HG03135 (cell line): ENCODE measurements at regions not wholly inside any gene's neighbourhood (a gene's known extent, or its start where the extent isn't known, plus 50 kb on each side); places are given as distances from the start of the nearest gene placed in this dataset.
A peak's percentile ranks its signal among the peaks of the same experiment; 100 is the strongest.
"Not testable (repeated sequence)": the region's sequence is repeated elsewhere in the genome, so short reads cannot be mapped to it uniquely, and the experiment has no call there.

ENCODE experiments used
- ATAC-seq: cut with Tn5 transposase; IDR thresholded peaks from one replicate; pipeline ENCODE4 v1.9.1; 2021; ENCODE audit warnings: mild to moderate bottlenecking, moderate library complexity; ENCODE audit not compliant: unreplicated experiment

GRCh38 chr17:70320673-70321345 is 151.5 kb downstream of the KCNJ2 start:
- no peak for ATAC-seq

DNA sequence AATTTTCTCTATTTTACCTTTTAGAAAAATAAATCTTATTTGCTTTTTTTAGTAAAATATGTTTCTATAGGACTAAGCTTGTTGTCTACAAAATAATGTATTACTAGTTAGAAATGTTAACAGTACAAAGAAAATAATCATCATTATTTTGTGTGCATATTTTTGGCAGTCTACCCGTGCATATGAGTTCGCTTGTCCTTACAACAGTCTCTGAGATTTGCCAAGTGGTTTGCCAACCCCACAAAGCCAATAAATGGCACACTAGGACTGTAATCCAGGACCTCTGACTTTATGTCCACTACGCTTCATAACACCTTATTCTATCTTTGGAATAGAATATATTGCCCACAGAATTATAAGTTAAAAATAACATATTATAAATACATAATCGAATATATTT is 152.0 kb downstream of the KCNJ2 start:
- no peak for ATAC-seq

DNA sequence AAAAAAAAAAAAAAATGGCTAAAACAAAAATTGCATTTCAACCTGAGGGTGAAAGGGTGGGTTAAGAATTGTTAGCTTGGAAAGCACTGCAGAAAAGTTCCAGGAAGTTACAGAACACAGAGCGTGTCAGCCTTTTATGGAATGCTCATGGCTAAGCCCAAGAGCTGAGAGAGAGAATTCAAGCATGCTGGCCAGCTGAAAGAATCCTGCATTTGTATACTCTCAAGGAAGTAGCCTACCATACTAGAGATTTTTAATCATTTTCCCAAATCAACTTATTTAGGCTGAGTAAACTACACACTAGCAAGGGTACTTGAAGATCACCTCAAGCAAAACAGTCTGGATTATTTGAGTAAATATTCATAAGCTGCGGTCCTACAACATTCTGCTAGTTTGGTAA is 153.9 kb downstream of the KCNJ2 start:
- no peak for ATAC-seq

- no peak for ATAC-seq
Measured at GRCh38 chr17:70324031-70324430, 154.7 kb downstream of the KCNJ2 start.

DNA sequence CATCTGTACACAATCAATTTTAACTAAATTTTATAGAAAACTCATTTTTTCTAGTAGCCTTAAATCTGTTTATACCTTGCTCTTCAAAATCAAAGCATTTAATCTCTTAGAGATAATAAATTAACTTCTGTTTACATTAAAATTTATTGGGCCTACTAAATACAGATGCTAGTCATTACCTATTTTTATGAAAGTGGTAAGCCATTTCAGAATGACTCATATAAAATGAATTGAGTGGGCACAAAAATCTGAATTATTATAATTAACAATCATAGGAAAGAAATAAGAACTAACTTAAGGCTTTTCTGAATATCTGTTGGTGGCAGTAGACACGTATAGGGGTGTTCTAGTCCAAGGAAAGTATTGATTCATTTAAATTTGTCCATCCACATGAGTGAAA is 157.9 kb downstream of the KCNJ2 start:
- ATAC-seq: no peak

- no peak for ATAC-seq
Measured at GRCh38 chr17:70327723-70328122, 158.4 kb downstream of the KCNJ2 start.

GRCh38 chr17:70329721-70330120 is 160.4 kb downstream of the KCNJ2 start:
- ATAC-seq: no peak

- ATAC-seq: not testable (repeated sequence)
Measured at GRCh38 chr17:70331066-70331465, 161.7 kb downstream of the KCNJ2 start.

- ATAC-seq: no peak
Measured at GRCh38 chr17:70332356-70333210, 163.3 kb downstream of the KCNJ2 start.

GRCh38 chr17:70336411-70336810 is 167.1 kb downstream of the KCNJ2 start:
- ATAC-seq: no peak

DNA sequence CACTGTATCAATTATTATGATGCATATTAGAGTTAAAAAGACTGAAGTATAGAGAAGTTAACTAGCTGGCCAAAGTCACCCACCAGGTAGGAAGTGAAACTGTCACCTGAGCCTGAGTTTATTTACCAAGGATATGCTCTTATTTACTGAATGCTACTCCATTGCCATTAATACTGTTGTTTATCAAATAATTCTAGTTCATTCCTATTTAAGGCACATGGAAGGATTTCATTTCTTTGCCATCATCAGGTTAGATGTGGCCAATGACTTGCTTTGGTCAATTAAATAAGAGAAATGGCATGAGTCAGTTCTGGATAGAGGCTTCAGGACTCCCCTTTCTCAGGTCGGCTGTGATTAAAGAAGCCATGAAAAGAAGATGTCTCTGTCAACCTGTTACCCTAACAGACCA is 169.6 kb downstream of the KCNJ2 start:
- no peak for ATAC-seq

DNA sequence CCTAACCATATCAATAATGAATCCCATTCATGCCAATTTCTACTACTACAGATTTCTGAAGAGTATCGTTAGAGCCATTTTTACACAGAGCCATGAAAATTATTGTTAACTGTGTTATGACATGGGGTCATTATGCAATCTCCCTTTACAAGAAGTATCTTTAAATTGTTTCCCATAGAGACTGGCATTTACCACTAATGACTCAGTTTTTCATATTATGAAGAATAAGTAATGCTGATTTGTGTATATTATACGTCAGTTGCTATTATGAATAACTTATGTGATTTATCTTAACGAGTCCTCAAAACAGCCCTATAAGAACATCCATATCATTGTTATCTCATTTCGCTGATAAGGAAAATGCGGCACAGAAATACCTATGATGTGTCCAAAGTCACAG is 173.8 kb downstream of the KCNJ2 start:
- ATAC-seq: no peak

DNA sequence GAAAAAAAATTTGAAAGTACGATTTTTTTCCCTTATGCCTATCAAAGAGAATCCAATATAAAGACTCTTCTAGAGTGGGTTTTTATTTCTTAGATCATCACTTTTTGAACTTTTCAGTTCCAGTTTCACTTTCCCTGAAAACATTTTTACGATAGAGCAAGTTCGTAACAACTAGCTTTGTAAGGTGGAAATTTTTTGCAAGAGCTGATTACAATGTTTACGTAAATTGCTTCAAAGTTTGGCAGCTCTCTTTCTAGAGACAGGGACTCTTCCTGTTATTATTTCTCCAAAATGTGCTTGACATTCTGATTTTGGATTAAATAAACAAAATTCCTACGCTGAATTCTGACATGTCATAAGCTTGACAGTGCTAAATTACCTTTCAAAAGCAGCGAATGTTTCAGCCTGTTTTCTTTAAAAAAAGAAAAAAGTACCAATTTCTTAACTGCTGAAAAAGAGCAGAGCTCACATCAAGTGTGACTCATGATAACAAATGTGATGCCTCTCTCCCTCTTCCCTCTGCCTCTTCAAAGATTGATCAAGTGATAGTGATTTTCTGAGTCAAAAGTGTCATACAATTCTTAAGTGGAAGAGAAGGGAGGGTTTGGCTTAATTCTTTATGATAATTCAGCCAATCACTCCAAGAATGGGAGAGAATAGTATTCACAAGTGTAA is 175.2 kb downstream of the KCNJ2 start:
- no peak for ATAC-seq

DNA sequence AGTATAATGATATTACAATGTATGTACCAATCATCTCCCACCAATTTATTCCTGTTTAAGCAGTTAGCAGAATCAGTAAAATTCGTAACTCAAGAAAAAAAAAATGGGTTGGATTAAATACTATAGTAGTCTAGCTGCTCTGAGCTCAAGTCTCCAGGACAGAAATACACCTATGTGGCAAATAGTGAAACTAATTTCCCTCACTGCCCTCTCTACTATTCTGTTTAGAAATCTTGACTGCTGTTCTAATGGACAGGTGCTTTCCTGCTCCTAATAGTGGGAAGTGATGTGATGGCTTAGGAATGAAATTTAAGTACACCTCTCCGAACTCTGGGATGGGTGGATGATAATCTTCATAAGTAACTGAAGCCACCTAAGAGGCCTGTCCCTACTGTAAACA is 175.7 kb downstream of the KCNJ2 start:
- no peak for ATAC-seq

DNA sequence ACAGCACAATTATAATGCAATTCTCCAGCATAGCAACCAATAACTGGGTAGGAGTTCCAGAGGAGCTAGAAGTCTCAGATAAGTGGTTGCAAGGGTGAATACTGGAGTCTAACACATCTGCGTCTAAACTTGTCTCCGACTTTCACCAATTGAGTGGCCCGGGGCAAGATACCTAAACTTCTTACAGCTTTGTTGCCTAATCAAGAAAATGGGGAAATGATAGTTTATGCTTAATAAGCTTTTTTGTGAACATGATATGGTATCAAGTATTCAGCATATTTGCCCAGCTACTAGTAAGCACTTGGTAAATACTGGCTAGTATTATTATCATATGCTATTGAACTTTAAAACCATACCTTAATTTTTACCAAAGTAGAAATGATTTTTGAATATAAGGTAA is 183.5 kb downstream of the KCNJ2 start:
- no peak for ATAC-seq

- ATAC-seq: no peak
Measured at GRCh38 chr17:70353408-70354092, 184.2 kb downstream of the KCNJ2 start.

- ATAC-seq: no peak
Measured at GRCh38 chr17:70355185-70355584, 185.9 kb downstream of the KCNJ2 start.

DNA sequence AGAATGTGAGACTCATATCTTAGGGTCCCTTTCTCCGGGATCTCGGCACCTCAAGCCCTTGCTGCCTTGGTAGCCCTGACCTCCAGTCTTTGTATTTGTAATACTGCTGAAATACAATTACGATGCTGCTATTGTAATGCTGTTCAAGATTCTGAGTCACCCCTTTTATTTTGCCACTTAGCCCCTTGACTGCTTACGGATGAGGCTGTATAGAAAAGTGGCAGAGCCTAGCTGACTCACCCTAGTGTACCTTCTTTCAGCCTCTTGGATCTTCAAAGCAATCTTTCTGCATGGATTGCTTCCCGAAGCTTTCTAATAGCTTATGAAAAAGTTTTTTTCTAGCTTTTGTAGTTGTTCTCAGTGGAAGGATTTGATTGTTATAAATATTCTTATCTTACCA is 187.9 kb downstream of the KCNJ2 start:
- no peak for ATAC-seq

DNA sequence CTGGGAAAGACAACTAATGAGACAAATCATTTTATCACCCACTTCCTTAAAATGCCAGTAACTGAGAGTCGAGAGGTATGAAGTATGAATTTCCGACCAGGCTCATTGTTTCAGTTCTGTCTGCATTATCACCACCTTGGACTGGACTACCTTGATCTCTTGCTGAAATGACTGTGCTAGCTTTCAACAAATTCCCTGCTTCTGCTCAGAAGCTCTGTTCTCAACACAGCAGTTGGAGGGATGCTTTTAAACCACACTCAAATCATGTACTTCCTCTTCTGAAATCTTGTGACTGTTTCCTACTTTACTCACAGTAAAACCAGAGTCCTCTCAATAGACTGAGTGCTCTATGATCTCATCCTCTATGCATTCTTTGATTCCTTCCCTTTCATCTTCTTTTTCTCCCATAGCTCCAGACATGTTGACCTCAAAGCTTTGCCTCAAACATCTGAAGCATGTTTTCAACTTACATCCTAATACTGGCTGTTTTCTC is 195.8 kb downstream of the KCNJ2 start:
- ATAC-seq: peak; percentile 95

GRCh38 chr17:70366386-70366785 is 197.1 kb downstream of the KCNJ2 start:
- ATAC-seq: no peak

- no peak for ATAC-seq
Measured at GRCh38 chr17:70368011-70368410, 198.7 kb downstream of the KCNJ2 start.
